WTC11 (cell line): ENCODE measurements at regions not wholly inside any gene's neighbourhood (a gene's known extent, or its start where the extent isn't known, plus 50 kb on each side); places are given as distances from the start of the nearest gene placed in this dataset.

ENCODE experiments used
- ATAC-seq: fragments of 200-7000 bp; cut with Tn5 transposase; 2 replicates; pipeline ENCODE4 v1.10.0; 2021; ENCODE audit warnings: mild to moderate bottlenecking, moderate library complexity
- CTCF ChIA-PET: fragments of 300-600 bp; sonication (Branson Sonifier 250); formaldehyde crosslinking; loops from one replicate; lab custom pipeline; 2021; ENCODE audit warnings: antibody characterized with exemption; lab: Charles Lee
- POLR2A ChIA-PET: fragments of 350-600 bp; sonication (Branson Sonifier 250); formaldehyde crosslinking; loops from one replicate; lab custom pipeline; 2021; ENCODE audit warnings: antibody characterized with exemption; lab: Charles Lee
- DNase-seq: peaks from one replicate; pipeline ENCODE4 v3.0.0; 2021; ENCODE audit warnings: low spot score
- H3K27ac Mint-ChIP-seq: 2 replicates; pipeline ENCODE4 v1.8.0; 2021; ENCODE audit warnings: mixed read lengths
- H3K27me3 Mint-ChIP-seq: 2 replicates; pipeline ENCODE4 v1.8.0; 2021; ENCODE audit warnings: low read depth, mild to moderate bottlenecking, moderate library complexity, mixed read lengths
- H3K36me3 Mint-ChIP-seq: 2 replicates; pipeline ENCODE4 v1.8.0; 2021; ENCODE audit warnings: mixed read lengths
- H3K4me1 Mint-ChIP-seq: 2 replicates; pipeline ENCODE4 v1.8.0; 2022; ENCODE audit warnings: mixed read lengths
- H3K4me3 Mint-ChIP-seq: 2 replicates; pipeline ENCODE4 v1.8.0; 2021; ENCODE audit warnings: mild to moderate bottlenecking, moderate library complexity, mixed read lengths
- H3K9me3 Mint-ChIP-seq: 2 replicates; pipeline ENCODE4 v1.8.0; 2021; ENCODE audit warnings: mixed read lengths
- AR ChIP-seq: fragments of 250-450 bp; sonication (Bioruptor Pico); IDR thresholded peaks from 2 replicates; pipeline ENCODE4 v1.9.0; 2021; ENCODE audit warnings: mild to moderate bottlenecking
- CBFB ChIP-seq: sonication (generic); formaldehyde crosslinking; IDR thresholded peaks from 2 replicates; pipeline ENCODE4 v1.8.1; 2022; ENCODE audit warnings: mild to moderate bottlenecking, low read depth, missing genetic modification reagents
- CREB1 ChIP-seq: sonication (generic); formaldehyde crosslinking; IDR thresholded peaks from 2 replicates; pipeline ENCODE4 v1.8.0; 2023; ENCODE audit warnings: mild to moderate bottlenecking, missing genetic modification reagents
- ELF4 ChIP-seq: sonication (generic); formaldehyde crosslinking; IDR thresholded peaks from 2 replicates; pipeline ENCODE4 v1.8.1; 2022; ENCODE audit warnings: low read depth, mild to moderate bottlenecking, moderate library complexity, missing genetic modification reagents
- ERG ChIP-seq: fragments of 250-450 bp; sonication (Bioruptor Pico); IDR thresholded peaks from 2 replicates; pipeline ENCODE4 v1.8.0; 2021; ENCODE audit warnings: mild to moderate bottlenecking
- ESRRA ChIP-seq: sonication (generic); formaldehyde crosslinking; IDR thresholded peaks from 2 replicates; pipeline ENCODE4 v1.8.1; 2022; ENCODE audit warnings: mild to moderate bottlenecking, missing genetic modification reagents, borderline replicate concordance
- ETV6 ChIP-seq: sonication (generic); formaldehyde crosslinking; IDR thresholded peaks from 2 replicates; pipeline ENCODE4 v1.8.1; 2022; ENCODE audit warnings: mild to moderate bottlenecking, missing genetic modification reagents
- FOXK1 ChIP-seq: sonication (generic); formaldehyde crosslinking; IDR thresholded peaks from 2 replicates; pipeline ENCODE4 v1.8.0; 2022; ENCODE audit warnings: mild to moderate bottlenecking, moderate library complexity, missing genetic modification reagents
- GRHL2 ChIP-seq: fragments of 250-450 bp; sonication (Bioruptor Pico); IDR thresholded peaks from 2 replicates; pipeline ENCODE4 v1.8.0; 2022; ENCODE audit warnings: mild to moderate bottlenecking, moderate library complexity; ENCODE audit not compliant: insufficient replicate concordance, severe bottlenecking
- NFYB ChIP-seq: sonication (generic); formaldehyde crosslinking; conservative IDR thresholded peaks from 2 replicates; pipeline ENCODE4 v1.8.0; 2022; ENCODE audit warnings: low read depth, missing genetic modification reagents
- OVOL2 ChIP-seq: fragments of 250-450 bp; sonication (Bioruptor Pico); IDR thresholded peaks from 2 replicates; pipeline ENCODE4 v1.9.0; 2021; ENCODE audit warnings: mild to moderate bottlenecking, borderline replicate concordance
- SMAD3 ChIP-seq: sonication (generic); formaldehyde crosslinking; IDR thresholded peaks from 2 replicates; pipeline ENCODE4 v1.8.0; 2022; ENCODE audit warnings: missing genetic modification reagents, mild to moderate bottlenecking, borderline replicate concordance
- SOX15 ChIP-seq: fragments of 250-450 bp; sonication (Bioruptor Pico); IDR thresholded peaks from 2 replicates; pipeline ENCODE4 v1.9.0; 2021; ENCODE audit warnings: mild to moderate bottlenecking
- TCF7 ChIP-seq: sonication (generic); formaldehyde crosslinking; IDR thresholded peaks from 2 replicates; pipeline ENCODE4 v1.8.0; 2022; ENCODE audit warnings: mild to moderate bottlenecking, low read depth, missing genetic modification reagents, moderate library complexity
- ZNF317 ChIP-seq: sonication (generic); formaldehyde crosslinking; IDR thresholded peaks from 2 replicates; pipeline ENCODE4 v1.8.1; 2023; ENCODE audit warnings: low read depth, mild to moderate bottlenecking, moderate library complexity, missing genetic modification reagents, borderline replicate concordance
- ZSCAN18 ChIP-seq: fragments of 250-450 bp; sonication (Bioruptor Pico); IDR thresholded peaks from 2 replicates; pipeline ENCODE4 v2.1.2; 2022; ENCODE audit warnings: mild to moderate bottlenecking, moderate library complexity
- TF ChIP-seq, protein P1 (sequence below): sonication (generic); formaldehyde crosslinking; IDR thresholded peaks from 2 replicates; pipeline ENCODE4 v1.8.1; 2023; ENCODE audit warnings: mild to moderate bottlenecking, missing genetic modification reagents, moderate library complexity
- TF ChIP-seq, protein P2 (sequence below): sonication (generic); formaldehyde crosslinking; IDR thresholded peaks from 2 replicates; pipeline ENCODE4 v1.8.0; 2022; ENCODE audit warnings: missing genetic modification reagents

DNA sequence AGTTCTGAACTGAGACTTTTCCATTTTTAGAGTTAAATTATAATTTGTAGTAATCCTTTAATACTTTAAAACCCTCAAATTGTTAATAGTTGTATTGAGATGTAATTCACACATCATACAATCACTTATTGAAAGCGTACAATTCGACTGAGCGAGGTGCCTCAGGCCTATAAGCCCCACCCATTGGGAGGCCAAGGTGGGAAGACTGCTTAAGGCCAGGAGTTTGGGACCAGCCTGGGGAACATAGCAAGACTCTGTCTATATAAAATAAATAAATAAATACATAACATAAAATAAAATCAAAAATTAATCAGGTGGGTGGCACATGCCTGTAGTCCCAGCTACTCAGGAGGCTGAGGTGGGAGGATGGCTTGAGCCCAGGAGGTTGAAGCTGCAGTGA, 70.3 kb downstream of the RWDD4 start:
- Mint-ChIP-seq H3K36me3 (no peaks in the 10 kb centered on the region), H3K27me3 (no peaks in the 10 kb centered on the region), H3K4me3 (no peak overlapping the region), H3K9me3 (peaks cover 14% of the 10 kb centered on the region), H3K4me1 (no peaks in the 10 kb centered on the region), H3K27ac (no peak overlapping the region)
- no peak for ATAC-seq
- ChIA-PET CTCF (interaction anchor here (1.1 kb wide), 1 partner anchor 11 kb away, joined by 3 read pairs; no protein-coding TSS in a partner anchor), POLR2A (no interaction called here)
- DNase-seq = no peak
- TF ChIP-seq ESRRA (no peak), ELF4 (no peak), ZNF317 (CRISPR knock-in tag) (no peak), AR (CRISPR knock-in tag) (no peak), SMAD3 (CRISPR knock-in tag) (no peak), ETV6 (CRISPR knock-in tag) (no peak), CBFB (CRISPR knock-in tag) (no peak), GRHL2 (CRISPR knock-in tag) (no peak), CREB1 (CRISPR knock-in tag) (no peak), FOXK1 (CRISPR knock-in tag) (no peak), SOX15 (CRISPR knock-in tag) (no peak), ZSCAN18 (CRISPR knock-in tag) (no peak), NFYB (CRISPR knock-in tag) (no peak), OVOL2 (CRISPR knock-in tag) (no peak), ERG (no peak), TCF7 (CRISPR knock-in tag) (no peak)
- TF ChIP-seq, protein P1, sequence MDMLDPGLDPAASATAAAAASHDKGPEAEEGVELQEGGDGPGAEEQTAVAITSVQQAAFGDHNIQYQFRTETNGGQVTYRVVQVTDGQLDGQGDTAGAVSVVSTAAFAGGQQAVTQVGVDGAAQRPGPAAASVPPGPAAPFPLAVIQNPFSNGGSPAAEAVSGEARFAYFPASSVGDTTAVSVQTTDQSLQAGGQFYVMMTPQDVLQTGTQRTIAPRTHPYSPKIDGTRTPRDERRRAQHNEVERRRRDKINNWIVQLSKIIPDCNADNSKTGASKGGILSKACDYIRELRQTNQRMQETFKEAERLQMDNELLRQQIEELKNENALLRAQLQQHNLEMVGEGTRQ = no peak
- TF ChIP-seq, protein P2, sequence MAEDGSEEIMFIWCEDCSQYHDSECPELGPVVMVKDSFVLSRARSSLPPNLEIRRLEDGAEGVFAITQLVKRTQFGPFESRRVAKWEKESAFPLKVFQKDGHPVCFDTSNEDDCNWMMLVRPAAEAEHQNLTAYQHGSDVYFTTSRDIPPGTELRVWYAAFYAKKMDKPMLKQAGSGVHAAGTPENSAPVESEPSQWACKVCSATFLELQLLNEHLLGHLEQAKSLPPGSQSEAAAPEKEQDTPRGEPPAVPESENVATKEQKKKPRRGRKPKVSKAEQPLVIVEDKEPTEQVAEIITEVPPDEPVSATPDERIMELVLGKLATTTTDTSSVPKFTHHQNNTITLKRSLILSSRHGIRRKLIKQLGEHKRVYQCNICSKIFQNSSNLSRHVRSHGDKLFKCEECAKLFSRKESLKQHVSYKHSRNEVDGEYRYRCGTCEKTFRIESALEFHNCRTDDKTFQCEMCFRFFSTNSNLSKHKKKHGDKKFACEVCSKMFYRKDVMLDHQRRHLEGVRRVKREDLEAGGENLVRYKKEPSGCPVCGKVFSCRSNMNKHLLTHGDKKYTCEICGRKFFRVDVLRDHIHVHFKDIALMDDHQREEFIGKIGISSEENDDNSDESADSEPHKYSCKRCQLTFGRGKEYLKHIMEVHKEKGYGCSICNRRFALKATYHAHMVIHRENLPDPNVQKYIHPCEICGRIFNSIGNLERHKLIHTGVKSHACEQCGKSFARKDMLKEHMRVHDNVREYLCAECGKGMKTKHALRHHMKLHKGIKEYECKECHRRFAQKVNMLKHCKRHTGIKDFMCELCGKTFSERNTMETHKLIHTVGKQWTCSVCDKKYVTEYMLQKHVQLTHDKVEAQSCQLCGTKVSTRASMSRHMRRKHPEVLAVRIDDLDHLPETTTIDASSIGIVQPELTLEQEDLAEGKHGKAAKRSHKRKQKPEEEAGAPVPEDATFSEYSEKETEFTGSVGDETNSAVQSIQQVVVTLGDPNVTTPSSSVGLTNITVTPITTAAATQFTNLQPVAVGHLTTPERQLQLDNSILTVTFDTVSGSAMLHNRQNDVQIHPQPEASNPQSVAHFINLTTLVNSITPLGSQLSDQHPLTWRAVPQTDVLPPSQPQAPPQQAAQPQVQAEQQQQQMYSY (CRISPR knock-in tag) = no peak
